B cell (primary cell): ENCODE measurements at regions not wholly inside any gene's neighbourhood (a gene's known extent, or its start where the extent isn't known, plus 50 kb on each side); places are given as distances from the start of the nearest gene placed in this dataset.

Source experiments
- ATAC-seq: fragments of 200-7000 bp; cut with Tn5 transposase; one replicate; pipeline ENCODE4 v1.10.0; 2021; ENCODE audit warnings: low read depth, mild to moderate bottlenecking, moderate number of reproducible peaks, moderate library complexity
- CTCF ChIA-PET: fragments of 350-600 bp; sonication (Branson Sonifier 250); formaldehyde crosslinking; loops from one replicate; lab custom pipeline; 2021; ENCODE audit warnings: antibody characterized with exemption, inconsistent platforms; lab: Charles Lee
- POLR2A ChIA-PET: fragments of 350-600 bp; sonication (Branson Sonifier 250); formaldehyde crosslinking; loops from one replicate; lab custom pipeline; 2021; ENCODE audit warnings: antibody characterized with exemption; lab: Charles Lee
- DNase-seq: peaks from one replicate; pipeline ENCODE4 v3.0.0; 2013
- H2AFZ ChIP-seq: 2 replicates; pipeline ENCODE4 v1.6.1; 2012; ENCODE audit warnings: mild to moderate bottlenecking, low read depth, low read length; ENCODE audit not compliant: insufficient read depth, poor library complexity, severe bottlenecking
- H3K27ac ChIP-seq, 2 donors: 1 replicate in 1 of 2; 2 replicates in 1 of 2; pipeline ENCODE4 v1.5.1; 2012 to 2013; ENCODE audit warnings: low read length in 2 of 2, mild to moderate bottlenecking in 2 of 2, moderate library complexity in 1 of 2
- H3K27me3 ChIP-seq, 4 experiments: fragments of 200-600 bp in 1 of 4; sonication (generic) in 1 of 4; replicated peaks in 1 of 4; 1 replicate in 2 of 4; 2 replicates in 2 of 4; pipeline versions ENCODE4 v1.6.1 to v1.7.0; 2013 to 2016; ENCODE audit warnings: low read length in 3 of 4, mild to moderate bottlenecking in 2 of 4, mixed read lengths in 1 of 4, moderate library complexity in 1 of 4; ENCODE audit not compliant: insufficient read depth in 4 of 4, control insufficient read depth in 3 of 4; ENCODE audit errors: control extremely low read depth in 1 of 4
- H3K36me3 ChIP-seq, 2 experiments: replicated peaks in 1 of 2; 1 replicate in 1 of 2; 2 replicates in 1 of 2; pipeline versions ENCODE4 v1.6.1 to v1.7.1; 2013; ENCODE audit warnings: low read length in 1 of 2; ENCODE audit not compliant: insufficient read depth in 2 of 2, control insufficient read depth in 1 of 2; ENCODE audit errors: control extremely low read depth in 1 of 2, extremely low read depth in 1 of 2
- H3K4me1 ChIP-seq, 2 donors: fragments of 200-600 bp in 1 of 2; sonication (generic) in 1 of 2; 1 replicate in 1 of 2; 2 replicates in 1 of 2; pipeline versions ENCODE4 v1.5.1 to v1.6.1; 2013 to 2017; ENCODE audit warnings: low read length in 2 of 2; ENCODE audit not compliant: control insufficient read depth in 2 of 2, insufficient read depth in 2 of 2
- H3K4me2 ChIP-seq: replicated peaks from 2 replicates; pipeline ENCODE3; 2012; ENCODE audit warnings: mild to moderate bottlenecking, low read depth, low read length; ENCODE audit not compliant: poor library complexity, severe bottlenecking
- H3K4me3 ChIP-seq, 5 experiments: fragments of 200-600 bp in 1 of 5; sonication (generic) in 1 of 5; 1 replicate in 3 of 5; 2 replicates in 2 of 5; pipeline versions ENCODE4 v1.5.1 to v1.7.0; 2011 to 2016; ENCODE audit warnings: low read length in 4 of 5, mild to moderate bottlenecking in 4 of 5, low read depth in 2 of 5, control low read depth in 1 of 5, moderate library complexity in 1 of 5; ENCODE audit not compliant: insufficient read depth in 1 of 5; ENCODE audit errors: control extremely low read depth in 1 of 5, extremely low read depth in 1 of 5
- H3K79me2 ChIP-seq: fragments of 200-600 bp; sonication (generic); one replicate; pipeline ENCODE4 v1.6.0; 2016; ENCODE audit warnings: low read length; ENCODE audit not compliant: control insufficient read depth, insufficient read depth
- H3K9ac ChIP-seq: fragments of 200-600 bp; sonication (generic); 2 replicates; pipeline ENCODE4 v1.6.1; 2017; ENCODE audit warnings: mild to moderate bottlenecking, low read length, moderate library complexity
- H3K9me3 ChIP-seq, 3 donors: one replicate each; pipeline versions ENCODE4 v1.6.1 to v1.7.1; 2013; ENCODE audit warnings: low read length in 2 of 3; ENCODE audit not compliant: control insufficient read depth in 2 of 3, insufficient read depth in 1 of 3; ENCODE audit errors: control extremely low read depth in 1 of 3
- H4K20me1 ChIP-seq: 2 replicates; pipeline ENCODE4 v1.6.0; 2012; ENCODE audit warnings: mild to moderate bottlenecking, low read length; ENCODE audit not compliant: insufficient read depth, control insufficient read depth, poor library complexity, severe bottlenecking
- H3K27ac Mint-ChIP-seq: one replicate; pipeline ENCODE4 v1.8.0; 2021; ENCODE audit warnings: mixed read lengths
- H3K27me3 Mint-ChIP-seq: one replicate; pipeline ENCODE4 v1.8.0; 2021; ENCODE audit warnings: mixed read lengths
- H3K4me1 Mint-ChIP-seq: one replicate; pipeline ENCODE4 v1.8.0; 2021; ENCODE audit warnings: mixed read lengths
- H3K4me3 Mint-ChIP-seq: one replicate; pipeline ENCODE4 v1.8.0; 2021; ENCODE audit warnings: mixed read lengths
- H3K9me3 Mint-ChIP-seq: one replicate; pipeline ENCODE4 v1.8.0; 2022; ENCODE audit warnings: mixed read lengths; ENCODE audit not compliant: insufficient read depth
- EZH2 ChIP-seq: IDR thresholded peaks from 2 replicates; pipeline ENCODE4 v1.6.1; 2012; ENCODE audit warnings: borderline replicate concordance, low read depth, mild to moderate bottlenecking, moderate library complexity, low read length; ENCODE audit not compliant: insufficient read depth, poor library complexity, severe bottlenecking
- WGBS: methylation state at CpG from one replicate; pipeline ENCODE4 v1.1.5; 2013; ENCODE audit warnings: missing lambda C conversion rate; ENCODE audit not compliant: insufficient coverage; 5-methylcytosine and 5-hydroxymethylcytosine counted together
- intact Hi-C: fragments of 100-400 bp; cut with micrococcal nuclease; formaldehyde crosslinking; loops from one replicate; pipeline ENCODE4 v1.10.0; 2022
- TF ChIP-seq, protein P1 (sequence below): fragments of 200-600 bp; IDR thresholded peaks from one replicate; pipeline ENCODE4 v1.8.0; 2022; ENCODE audit warnings: antibody characterized with exemption, mild to moderate bottlenecking

DNA sequence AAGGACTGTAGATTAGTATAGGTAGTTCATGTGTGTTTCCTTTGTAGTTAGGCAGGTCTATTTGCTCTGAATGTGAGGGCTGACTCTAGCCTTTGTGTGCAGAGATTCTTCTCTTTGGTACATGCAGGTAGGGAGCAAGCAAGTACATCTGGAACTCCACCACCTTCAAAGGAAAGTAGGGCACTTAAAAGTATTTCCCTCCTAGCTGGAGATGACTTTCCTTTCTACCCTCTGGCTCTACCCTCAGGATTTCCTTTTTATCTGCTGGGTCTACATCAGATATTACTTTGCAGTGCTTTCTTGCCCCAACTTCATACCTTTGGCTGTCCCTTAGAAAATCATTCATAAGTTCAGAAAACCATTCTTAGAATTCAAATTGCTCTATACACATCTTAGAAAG is 91.7 kb upstream of the HIVEP3 start:
- CTCF ChIA-PET, result interaction anchor here (0.5 to 0.7 kb wide), 2 partner anchors 529 to 911 kb away, joined by 3 to 4 read pairs; no protein-coding TSS in a partner anchor
- DNase-seq, result no peak
- H3K27me3 Mint-ChIP-seq, result peaks cover 10% of the 10 kb centered on the region
- H3K27me3 ChIP-seq, result no peaks in the 10 kb centered on the region
- no peaks in the 10 kb centered on the region for H3K9me3 ChIP-seq
- POLR2A ChIA-PET, result no interaction called here
- no peak for TF ChIP-seq EZH2
- TF ChIP-seq, protein P1, sequence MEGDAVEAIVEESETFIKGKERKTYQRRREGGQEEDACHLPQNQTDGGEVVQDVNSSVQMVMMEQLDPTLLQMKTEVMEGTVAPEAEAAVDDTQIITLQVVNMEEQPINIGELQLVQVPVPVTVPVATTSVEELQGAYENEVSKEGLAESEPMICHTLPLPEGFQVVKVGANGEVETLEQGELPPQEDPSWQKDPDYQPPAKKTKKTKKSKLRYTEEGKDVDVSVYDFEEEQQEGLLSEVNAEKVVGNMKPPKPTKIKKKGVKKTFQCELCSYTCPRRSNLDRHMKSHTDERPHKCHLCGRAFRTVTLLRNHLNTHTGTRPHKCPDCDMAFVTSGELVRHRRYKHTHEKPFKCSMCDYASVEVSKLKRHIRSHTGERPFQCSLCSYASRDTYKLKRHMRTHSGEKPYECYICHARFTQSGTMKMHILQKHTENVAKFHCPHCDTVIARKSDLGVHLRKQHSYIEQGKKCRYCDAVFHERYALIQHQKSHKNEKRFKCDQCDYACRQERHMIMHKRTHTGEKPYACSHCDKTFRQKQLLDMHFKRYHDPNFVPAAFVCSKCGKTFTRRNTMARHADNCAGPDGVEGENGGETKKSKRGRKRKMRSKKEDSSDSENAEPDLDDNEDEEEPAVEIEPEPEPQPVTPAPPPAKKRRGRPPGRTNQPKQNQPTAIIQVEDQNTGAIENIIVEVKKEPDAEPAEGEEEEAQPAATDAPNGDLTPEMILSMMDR, result no peak
- no peak overlapping the region for H3K4me3 Mint-ChIP-seq
- no peaks in the 10 kb centered on the region for H3K36me3 ChIP-seq
- no peak overlapping the region for H3K9ac ChIP-seq
- no peak overlapping the region for H3K27ac ChIP-seq
- no peaks in the 10 kb centered on the region for H3K9me3 Mint-ChIP-seq
- H4K20me1 ChIP-seq, result no peaks in the 10 kb centered on the region
- peaks cover 0 to 4% of the 10 kb centered on the region in 2 donors for H3K4me1 ChIP-seq
- peaks cover 3% of the 10 kb centered on the region for H3K4me1 Mint-ChIP-seq
- H3K79me2 ChIP-seq, result no peaks in the 10 kb centered on the region
- no peak overlapping the region for H3K4me2 ChIP-seq
- intact Hi-C loops, result no loop called here
- H2AFZ ChIP-seq, result no peak overlapping the region
- ATAC-seq, result no peak
- H3K27ac Mint-ChIP-seq, result no peak overlapping the region
- H3K4me3 ChIP-seq, result no peak overlapping the region

DNA sequence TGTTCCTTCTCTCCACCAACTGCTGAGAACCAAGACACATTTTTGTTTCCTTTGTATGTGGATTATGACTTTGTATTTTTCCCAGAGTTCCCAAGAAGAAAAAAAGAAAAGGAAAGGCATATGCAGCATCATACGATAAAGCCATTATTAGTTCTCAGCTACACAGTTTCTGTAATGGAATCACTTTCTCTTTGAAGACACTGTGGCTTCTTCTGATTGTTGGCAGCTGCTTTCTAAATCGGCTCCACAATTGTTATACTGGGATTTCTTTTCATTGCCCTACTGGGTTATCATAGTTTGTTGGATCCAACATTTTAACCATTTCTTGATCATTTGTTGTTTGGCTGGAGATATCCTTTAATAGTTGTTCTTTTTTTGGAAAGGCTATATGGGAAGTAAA is 89.5 kb upstream of the HIVEP3 start:
- Histone ChIP-seq H3K27me3 (no peaks in the 10 kb centered on the region), H3K27ac (no peak overlapping the region), H3K4me1 (no peaks in the 10 kb centered on the region), H3K79me2 (no peaks in the 10 kb centered on the region), H3K36me3 (no peaks in the 10 kb centered on the region), H4K20me1 (no peaks in the 10 kb centered on the region), H3K4me2 (no peak overlapping the region), H3K9ac (no peak overlapping the region), H3K9me3 (no peaks in the 10 kb centered on the region), H3K4me3 (no peak overlapping the region), H2AFZ (no peak overlapping the region)
- intact Hi-C loops, result no loop called here
- Mint-ChIP-seq H3K27ac (no peak overlapping the region), H3K27me3 (peaks cover 10% of the 10 kb centered on the region), H3K4me3 (no peak overlapping the region), H3K4me1 (no peaks in the 10 kb centered on the region), H3K9me3 (no peaks in the 10 kb centered on the region)
- TF ChIP-seq, protein P1, result no peak
- no peak for TF ChIP-seq EZH2
- DNase-seq (no peak), ATAC-seq (no peak)
- ChIA-PET POLR2A (no interaction called here), CTCF (no interaction called here)
- WGBS, result no CpG with 5 or more reads among the region's 2 CpGs
